ENCODE measurements at regions not wholly inside any gene's neighbourhood (a gene's known extent, or its start where the extent isn't known, plus 50 kb on each side); places are given as distances from the start of the nearest gene placed in this dataset.
"Not testable (repeated sequence)": the region's sequence is repeated elsewhere in the genome, so short reads cannot be mapped to it uniquely, and the experiment has no call there.

DNA sequence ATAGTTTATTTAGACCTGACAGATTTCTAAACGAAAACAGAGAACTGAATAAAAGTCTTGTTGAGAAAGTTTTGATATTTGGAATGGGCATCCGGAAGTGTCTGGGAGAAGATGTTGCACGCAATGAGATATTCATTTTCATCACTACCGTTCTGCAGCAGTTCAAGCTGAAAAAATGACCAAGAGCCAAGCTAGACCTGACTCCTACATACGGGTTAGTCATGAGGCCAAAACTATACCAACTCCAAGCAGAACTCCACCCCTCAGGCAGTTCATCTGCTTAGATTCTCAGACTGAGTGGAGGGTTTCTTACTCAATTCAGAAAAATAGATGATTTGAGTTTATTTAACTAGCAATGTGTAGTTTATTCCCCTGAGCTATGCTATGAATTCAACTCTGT lies 95.4 kb upstream of the ANXA1 start:
- intact Hi-C loops (cut with micrococcal nuclease) = no loop called here

DNA sequence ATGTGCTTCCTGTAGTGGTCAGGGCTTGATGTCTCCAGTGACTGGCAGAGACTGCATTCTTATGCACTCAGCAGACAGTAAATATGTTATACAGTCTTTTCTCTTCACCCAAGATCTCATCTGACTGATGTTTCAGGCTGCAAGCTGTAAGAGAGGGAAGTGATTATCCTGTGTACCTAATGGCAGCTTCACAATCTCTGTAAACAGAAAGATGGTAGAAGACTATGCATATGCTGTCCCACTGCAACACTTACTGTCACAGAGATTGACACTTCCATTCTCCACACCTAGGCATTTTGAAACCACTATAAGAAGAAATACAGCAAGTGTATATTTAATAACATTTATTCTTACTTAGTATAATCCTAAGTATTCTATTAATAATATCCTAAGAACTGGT lies 97.6 kb upstream of the ANXA1 start:
- intact Hi-C loops (cut with micrococcal nuclease) = no loop called here

DNA sequence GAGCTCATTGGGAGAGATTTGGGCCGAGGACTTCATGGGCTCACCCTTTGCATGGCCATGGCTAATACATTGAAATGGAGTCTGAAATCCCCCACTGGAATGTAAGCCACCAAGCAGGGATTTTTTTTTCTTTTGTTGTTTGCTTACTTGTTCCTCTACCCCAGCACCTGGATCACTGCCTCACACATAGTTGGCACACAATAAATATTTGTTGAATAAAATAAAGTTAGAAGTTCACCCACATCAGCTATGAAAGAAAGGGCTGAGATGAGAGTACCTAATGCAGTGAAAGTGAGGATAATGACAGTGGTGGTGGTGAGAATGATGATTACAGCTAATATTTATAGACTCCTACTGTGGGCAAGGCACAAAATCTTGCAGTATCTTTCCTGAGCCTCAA lies 98.1 kb upstream of the ANXA1 start:
- intact Hi-C loops (cut with micrococcal nuclease) = no loop called here

DNA sequence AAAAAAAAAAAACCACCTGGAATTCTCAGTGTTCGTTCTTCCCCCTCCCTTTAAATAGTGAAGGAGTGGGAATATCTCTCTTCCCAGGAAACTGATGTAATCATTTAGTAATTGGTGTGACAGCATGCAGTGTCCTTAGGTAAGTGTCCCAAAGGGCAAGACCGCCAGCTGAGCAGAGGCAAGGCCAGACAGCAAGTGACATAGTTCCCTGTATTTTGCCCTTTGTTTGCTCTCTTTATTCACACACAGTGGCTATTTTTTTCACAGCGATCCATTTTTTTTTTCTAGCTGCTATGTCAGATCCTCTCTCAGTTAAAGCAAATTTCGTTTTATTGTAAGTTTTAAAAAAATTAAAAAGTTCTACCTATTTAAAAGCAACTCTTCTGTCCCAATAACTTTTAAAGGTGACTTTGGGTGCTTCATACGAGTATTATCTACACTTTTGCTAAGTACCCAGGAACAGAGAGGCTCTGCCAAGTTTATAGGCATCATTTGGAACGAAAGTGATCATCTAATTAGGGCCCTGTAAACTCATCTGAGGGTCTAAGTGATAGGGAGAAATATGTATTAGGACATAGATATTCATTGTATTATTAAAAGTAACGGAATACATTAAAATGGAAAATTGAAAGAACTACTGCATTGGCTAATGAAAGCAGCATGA lies 98.2 kb upstream of the ALDH1A1 start:
- intact Hi-C loops (cut with micrococcal nuclease) = no loop called here

DNA sequence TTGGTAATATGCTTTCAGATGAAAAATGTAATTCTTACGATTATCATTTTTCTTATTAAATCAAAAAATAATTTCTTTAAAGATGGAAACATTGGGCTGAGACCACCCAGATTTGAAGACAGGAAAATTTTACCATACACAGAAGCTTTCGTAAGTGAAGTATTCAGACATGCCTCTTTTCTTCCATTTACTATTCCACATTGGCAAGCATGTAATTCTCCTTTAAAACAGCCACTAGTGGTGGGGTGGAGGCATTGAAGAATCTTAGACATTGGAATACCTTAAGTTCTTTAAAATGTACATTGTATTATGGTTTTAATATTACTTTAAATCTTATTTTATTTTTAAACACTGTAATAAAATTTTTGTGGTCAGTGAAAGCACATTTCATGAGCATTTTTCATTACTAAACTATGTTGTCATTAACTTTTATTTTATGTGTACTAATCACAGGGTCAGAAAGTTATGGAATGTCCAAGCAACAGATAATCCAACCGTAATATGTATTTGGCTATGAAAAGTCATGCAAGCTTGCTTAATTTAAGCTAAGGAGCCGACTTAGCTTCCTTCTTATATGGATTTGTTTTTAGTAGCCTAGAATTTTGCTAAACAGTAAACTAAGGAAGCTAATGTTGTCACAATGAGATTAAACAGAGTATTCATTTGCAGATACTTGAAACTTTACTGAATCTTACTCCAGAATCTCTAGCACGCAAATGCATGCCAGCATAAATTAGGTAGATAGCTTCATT lies 97.4 kb upstream of the ALDH1A1 start:
- intact Hi-C loops (cut with micrococcal nuclease) = no loop called here

DNA sequence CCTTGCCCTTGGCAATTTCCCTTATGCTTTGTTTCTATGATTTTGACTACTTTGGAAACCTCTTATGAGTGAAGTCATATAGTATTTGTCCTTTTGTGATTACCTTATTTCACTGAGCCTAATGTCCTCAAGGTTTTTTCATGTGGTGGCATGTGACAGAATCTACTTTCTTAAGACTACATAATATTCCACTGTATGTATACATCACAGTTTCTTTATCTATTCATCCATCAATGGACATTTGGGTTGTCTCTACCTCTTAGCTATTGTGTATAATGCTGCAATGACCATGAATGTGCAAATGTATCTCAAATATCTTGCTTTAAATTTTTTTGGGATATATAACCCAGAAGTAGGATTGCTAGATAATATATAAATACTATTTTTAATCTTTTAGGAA lies 96.4 kb upstream of the ALDH1A1 start:
- intact Hi-C loops (cut with micrococcal nuclease) = no loop called here

DNA sequence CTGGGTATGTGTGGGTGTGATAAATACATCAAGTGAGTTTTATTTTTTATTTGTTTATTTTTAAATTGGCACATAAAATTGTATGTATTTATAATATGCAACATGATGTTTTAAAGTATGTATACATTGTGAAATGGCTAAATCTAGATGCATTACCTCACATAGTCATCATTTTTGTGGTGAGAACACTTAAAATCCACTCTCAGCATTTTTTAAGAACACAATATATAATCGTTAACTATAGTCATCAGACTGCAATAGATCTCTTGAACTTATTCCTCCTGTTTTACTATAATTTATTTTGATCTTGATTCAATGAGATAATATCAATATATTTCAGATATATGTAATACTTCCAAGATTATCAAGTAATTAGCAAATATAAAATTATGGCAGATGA lies 93.9 kb upstream of the ALDH1A1 start:
- intact Hi-C loops (cut with micrococcal nuclease) = no loop called here

DNA sequence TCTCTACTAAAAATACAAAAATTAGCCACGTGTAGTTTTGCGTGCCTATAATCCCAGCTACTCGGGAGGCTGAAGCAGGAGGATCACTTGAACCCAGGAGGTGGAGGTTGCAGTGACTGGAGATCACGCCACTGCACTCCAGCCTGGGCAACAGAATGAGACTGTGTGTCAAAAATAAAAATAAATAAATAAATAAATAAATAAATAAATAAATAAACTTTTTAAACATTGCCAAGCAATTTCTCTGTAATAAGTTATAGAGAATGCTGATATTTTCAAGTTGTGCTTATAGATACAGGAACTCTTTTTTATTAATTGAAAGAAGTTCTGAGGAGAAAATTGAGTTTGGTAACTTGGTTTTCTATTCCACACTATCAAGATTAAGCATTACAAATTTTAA lies 91.9 kb upstream of the ALDH1A1 start:
- intact Hi-C loops (cut with micrococcal nuclease) = not testable (repeated sequence)

DNA sequence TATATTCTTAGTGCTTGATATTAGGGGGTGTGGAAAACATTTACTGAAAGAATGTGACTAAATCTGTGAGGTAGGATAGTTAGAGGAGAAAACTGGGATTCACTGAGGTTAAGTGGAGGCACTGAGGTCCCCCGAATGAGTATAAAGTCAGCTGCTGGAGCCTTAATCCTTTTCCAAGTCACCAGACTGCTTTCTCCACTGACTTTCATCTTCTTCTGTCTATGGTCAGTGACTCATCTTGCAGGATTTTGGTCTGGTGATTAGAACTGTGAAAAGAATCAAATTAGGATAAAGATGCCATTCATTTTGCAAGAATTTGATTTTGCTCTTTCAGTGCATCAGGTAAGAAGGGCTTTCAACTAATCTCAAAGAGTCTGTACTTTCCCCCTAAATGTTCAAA lies 89.3 kb upstream of the ALDH1A1 start:
- intact Hi-C loops (cut with micrococcal nuclease) = no loop called here

DNA sequence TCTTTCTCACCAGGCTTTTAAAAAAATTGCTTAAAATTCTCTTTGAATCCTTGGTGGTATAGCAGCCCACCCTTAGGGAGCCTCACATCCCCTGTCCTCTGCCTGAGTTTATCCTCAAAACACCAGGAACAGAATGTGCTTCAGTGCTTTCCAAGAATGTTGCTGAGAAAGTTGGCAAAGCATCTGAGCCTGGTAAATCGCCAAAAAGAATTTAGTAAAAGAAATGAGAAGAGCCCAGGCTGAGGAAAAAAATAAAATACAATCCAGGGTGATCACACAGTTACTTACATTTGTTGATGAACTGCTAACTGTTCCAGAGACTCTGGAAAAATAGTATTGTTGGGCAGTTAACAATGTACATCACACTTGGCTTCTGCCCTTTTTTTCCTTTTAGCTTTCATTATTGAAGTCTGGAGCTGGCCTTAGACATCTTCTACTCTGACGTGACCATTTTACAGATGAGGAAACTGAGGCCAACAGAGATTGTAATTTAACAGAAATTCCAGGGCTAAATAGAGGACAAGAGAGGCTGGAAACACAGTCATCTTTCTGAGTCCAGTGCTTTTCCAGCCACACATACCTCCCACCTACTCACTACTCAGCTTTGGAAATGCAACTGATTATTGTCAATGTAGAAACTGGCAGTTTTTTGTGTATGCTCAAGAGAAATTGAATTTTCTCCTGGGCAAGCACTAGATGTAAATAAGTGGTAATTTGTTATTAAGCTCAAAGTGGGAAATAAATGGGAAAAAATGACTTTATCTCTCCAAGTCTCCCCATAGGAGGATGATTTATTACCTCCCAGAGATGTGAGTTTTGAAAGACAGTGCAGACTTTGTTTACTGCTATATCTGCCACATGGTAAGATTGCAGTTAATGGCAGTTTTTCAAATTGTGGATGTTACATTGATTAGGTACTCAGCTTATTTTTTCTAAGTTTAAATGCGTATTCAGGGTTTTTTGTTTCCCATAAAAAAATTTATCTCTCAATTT lies 86.7 kb upstream of the ALDH1A1 start:
- intact Hi-C loops (cut with micrococcal nuclease) = no loop called here

DNA sequence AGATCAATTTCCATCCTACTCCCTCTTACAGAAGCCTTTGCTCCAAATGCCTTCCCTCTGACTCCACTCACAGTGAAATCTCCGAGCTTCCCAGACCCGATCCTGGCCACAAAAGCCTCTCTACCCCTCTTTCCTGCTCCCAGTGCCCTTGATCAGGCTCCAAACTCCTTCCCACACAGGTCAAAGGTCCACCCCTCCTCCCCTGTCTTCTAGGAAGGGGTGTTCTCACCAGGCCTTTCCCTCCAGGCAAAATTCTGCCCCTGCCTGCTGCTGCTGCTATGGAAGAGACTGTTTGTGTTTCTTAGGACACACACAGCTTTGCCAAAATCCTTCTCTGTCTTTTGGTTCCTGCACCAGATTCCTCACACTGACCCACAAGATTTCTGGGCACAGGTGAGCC lies 85.8 kb upstream of the ALDH1A1 start:
- intact Hi-C loops (cut with micrococcal nuclease) = no loop called here

DNA sequence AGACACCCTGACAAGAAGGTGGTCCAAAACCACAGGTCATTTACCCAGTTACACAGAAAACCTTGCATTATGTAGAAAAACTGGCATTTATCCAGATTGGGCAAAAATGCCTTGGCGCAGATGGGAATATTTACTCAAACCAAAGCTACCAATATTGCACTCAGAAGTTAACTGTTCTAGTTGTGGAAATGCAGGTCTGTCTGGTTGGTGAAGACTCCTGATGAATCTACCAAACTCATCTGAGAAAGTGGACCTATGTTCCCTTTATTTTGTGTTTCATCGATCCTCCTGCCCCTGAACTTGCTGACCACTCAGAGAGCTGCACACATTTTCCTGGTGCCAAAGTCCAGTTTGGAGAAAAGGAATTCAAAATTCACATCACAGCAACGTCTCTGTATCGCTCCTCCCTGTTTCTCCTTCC lies 85.2 kb upstream of the ALDH1A1 start:
- intact Hi-C loops (cut with micrococcal nuclease) = no loop called here

DNA sequence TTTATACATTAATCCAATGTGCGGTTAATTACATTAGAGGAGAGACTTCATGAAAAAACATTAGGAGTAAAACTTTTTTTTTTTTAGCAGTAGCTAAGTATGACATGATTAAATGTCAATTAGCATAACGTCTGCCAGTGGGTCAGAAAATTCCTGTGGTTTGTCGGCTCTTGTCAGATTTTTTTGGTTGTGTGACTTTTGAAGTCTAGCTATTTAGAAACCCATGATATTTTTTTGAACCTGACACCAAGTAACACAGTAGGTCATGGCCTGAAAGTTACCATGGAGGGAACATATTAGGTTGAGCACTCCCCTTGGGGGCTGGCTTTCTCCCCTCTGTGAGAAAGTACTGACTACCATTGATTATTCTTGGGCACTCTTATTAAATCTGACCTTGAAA lies 84.8 kb upstream of the ALDH1A1 start:
- intact Hi-C loops (cut with micrococcal nuclease) = no loop called here

DNA sequence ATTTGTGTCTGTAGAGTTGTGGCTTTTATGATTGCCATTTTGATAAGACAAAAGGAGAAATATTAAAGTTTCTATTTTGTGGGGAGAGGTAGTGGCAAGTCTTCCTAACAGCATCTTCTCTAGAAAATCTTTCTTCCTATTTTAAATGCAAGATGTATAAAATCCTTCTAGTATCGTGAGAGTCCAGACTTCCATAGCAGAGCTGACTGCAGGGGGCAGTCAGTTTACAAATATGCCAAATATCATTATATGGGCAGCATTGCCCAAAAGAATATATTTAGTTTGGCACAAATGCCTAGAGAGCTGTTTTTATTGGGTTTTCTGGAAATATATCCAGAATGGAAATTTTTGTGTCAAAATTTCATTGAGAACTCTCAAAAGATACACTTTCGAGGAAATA lies 82.1 kb upstream of the ALDH1A1 start:
- intact Hi-C loops (cut with micrococcal nuclease) = no loop called here

DNA sequence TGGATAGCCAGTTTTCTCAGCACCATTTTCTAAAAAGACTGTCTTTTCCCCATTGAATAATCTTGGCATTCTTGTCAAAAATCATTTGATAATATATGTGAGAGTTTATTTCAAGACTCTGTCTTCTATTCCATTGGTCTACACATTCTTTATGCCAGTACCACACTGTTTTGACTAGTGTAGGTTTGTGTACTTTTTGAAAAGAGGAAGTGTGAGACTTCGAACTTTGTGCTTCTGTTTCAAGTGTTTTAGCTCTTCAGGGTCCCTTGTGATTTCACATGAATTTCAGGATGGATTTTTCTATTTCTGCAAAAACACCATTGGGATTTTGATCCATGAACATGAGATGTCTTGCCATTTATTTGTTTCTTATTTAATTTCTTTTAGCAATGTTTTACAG lies 78.5 kb upstream of the ALDH1A1 start:
- intact Hi-C loops (cut with micrococcal nuclease) = no loop called here

DNA sequence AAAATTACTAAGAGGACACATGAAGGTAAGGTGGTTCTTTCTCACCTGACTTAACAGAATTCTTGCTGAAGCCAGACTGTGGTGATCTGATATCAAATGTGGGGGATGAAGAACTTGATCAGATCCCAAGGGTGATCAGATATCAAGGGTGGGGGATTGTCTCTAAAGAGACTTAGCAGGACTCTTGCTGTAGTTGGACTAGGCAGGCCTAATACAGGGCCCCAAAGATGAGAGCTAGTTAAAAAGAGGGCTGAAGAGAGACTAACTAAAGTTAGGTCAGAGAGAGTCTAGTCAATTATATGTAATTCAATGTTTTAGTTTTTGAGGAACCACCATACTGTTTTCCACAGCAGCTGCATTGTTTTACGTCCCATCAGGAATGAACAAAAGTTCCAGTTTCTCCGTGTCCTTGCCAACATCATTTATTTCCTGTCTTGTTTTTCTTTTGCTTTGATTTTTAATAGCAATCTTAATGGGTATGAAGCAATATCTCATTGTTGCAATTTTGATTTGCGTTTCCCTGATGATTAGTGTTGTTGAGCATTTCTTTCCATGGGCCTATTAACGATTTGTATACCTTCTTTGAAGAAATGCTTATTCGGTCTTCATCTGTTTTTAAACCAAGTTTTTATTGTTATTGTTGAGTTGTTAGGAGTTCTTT lies 77.6 kb upstream of the ALDH1A1 start:
- intact Hi-C loops (cut with micrococcal nuclease) = no loop called here

DNA sequence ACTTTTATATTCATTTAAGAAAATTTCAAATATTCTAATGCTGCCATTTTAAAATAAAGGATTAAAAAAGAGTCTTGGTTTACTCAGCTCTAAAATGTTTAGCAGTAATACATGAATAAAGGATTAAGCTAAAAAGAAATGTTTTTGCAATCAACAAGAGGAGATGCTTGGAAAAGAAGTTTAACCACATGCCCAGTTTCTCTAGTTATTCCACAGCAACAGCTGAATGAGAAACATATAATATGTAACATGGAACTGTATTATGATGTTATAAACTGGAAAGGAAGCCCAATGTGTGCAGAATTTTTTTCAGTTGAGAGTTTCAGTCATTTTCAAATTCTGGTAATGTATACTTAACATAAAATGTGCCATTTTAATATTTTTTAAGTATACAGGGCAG lies 76.5 kb upstream of the ALDH1A1 start:
- intact Hi-C loops (cut with micrococcal nuclease) = no loop called here

DNA sequence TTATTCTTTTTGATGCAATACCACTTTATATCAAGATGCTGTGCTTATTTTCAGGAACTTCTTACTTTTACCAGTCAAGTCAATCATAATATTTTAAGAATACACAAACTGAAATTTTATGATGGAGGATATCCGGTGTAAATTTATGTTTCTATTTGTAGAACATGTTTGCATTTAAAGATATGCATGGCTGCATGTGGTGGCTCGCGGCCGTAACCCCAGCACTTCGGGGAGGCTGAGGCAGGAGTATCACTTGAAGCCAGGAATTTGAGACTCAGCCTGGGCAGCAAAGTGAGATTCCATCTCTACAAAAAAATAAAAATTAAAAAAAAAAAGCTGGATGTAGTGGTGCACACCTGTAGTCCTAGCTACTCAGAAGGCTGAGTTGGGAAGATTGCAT lies 73.5 kb upstream of the ALDH1A1 start:
- intact Hi-C loops (cut with micrococcal nuclease) = no loop called here

DNA sequence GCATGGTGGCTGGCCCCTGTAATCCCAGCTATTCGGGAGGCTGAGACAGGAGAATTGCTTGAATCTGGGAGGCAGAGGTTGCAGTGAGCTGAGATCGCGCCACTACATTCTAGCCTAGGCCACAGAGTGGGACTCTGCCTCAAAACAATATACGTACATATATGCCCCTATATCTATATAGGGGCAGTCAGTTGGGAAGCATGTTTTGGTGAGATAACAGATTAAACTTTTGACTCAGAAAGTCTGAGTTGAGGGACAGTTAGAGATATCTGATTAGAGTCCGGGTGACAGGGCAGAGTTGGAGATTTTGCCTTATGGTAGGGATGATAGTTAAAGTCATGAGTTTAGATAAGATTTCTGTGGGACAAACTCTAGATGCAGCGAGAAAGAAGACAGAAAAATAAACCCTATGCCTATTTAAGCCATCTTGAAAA lies 71.8 kb upstream of the ALDH1A1 start:
- intact Hi-C loops (cut with micrococcal nuclease) = loop anchor here (5.0 kb wide), 1 partner anchor 158 kb away; no protein-coding TSS in a partner anchor

DNA sequence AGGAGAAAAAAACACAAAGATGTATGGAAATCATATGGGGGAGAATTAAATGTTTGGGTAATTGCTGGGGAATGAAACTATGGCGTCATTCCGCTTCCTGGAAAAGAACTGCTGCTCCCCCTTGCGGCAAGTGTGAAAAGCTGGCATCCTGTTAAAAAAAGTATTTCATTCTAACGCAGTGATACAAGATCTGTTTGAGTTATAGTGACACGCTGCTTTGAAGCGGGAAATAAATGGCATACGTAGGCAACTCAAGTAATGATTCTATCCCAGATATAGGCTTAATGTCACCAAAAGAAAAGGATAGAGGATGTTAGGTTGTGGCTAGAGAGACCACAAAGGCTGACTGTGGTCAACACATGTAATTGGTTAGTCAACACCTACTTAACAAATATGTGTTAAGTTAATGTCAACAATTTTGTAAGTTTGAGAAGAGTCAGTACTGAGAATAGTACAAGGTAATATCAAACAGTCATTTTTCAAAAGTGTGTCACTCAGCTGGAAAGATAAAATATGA lies 70.2 kb upstream of the ALDH1A1 start:
- intact Hi-C loops (cut with micrococcal nuclease) = loop anchor here (2.0 to 5.0 kb wide), 5 partner anchors 159 to 984 kb away; no protein-coding TSS in a partner anchor

DNA sequence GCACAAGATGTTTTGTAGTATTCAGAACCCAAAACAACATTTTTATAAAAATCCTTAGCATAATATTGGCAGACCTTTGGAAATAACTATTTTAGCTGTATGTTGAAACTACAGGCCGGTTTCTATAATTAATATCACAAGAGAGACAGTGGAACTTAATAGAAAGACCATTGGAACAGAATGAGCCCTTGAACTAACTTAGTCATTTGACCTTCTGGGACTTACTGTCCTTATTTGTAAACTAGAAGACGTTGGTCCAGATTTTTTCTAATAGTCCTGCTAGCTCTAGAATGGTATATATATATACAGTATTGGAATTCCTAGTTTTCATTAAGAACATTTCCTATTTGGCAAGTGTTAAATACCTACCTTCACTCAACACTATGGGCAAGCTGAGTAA lies 69.5 kb upstream of the ALDH1A1 start:
- intact Hi-C loops (cut with micrococcal nuclease) = loop anchor here (2.0 to 5.0 kb wide), 5 partner anchors 160 to 984 kb away; no protein-coding TSS in a partner anchor

All from T-helper 1 cell treated with Interleukin-12 subunit alpha and Interleukin-12 subunit beta and Interleukin-4 antibody, amounts not matched to agents 30 ng/mL and 1 ng/mL, for 36 hours (primary cell).